Caco-2 (cell line): ENCODE measurements at regions not wholly inside any gene's neighbourhood (a gene's known extent, or its start where the extent isn't known, plus 50 kb on each side); places are given as distances from the start of the nearest gene placed in this dataset.

Experiments
- BruUV-seq: library from RNA; stranded (reverse); fragments of 400-500 nt; replicated peaks from 2 replicates; lab custom pipeline; 2021; lab: Mats Ljungman, UMichigan
- CTCF ChIA-PET: fragments of 300-600 bp; sonication (Branson Sonifier 250); formaldehyde crosslinking; loops from one replicate; lab custom pipeline; 2022; ENCODE audit warnings: antibody characterized with exemption; lab: Charles Lee
- POLR2A ChIA-PET: fragments of 300-600 bp; sonication (Branson Sonifier 250); formaldehyde crosslinking; loops from one replicate; lab custom pipeline; 2022; ENCODE audit warnings: antibody characterized with exemption; lab: Charles Lee
- DNase-seq, 2 experiments: peaks; one replicate each; pipeline versions ENCODE4 v3.0.0 to v3.0.0-alpha.2; 2020 to 2022
- H3K27me3 ChIP-seq: replicated peaks from 2 replicates; pipeline ENCODE4 v1.6.0; 2011; ENCODE audit warnings: low read length; ENCODE audit not compliant: control insufficient read depth, insufficient read depth
- H3K36me3 ChIP-seq: 2 replicates; pipeline ENCODE4 v1.5.1; 2011; ENCODE audit warnings: low read length; ENCODE audit not compliant: control insufficient read depth, insufficient read depth
- H3K4me1 ChIP-seq: fragments of 250-450 bp; sonication (Bioruptor Pico); 2 replicates; pipeline ENCODE4 v1.5.1; 2020; ENCODE audit warnings: mild to moderate bottlenecking
- H3K4me3 ChIP-seq: 2 replicates; pipeline ENCODE4 v1.5.1; 2011; ENCODE audit warnings: low read depth, mild to moderate bottlenecking, control low read depth, low read length
- H3K9me3 ChIP-seq: fragments of 250-450 bp; sonication (Bioruptor Pico); 2 replicates; pipeline ENCODE4 v1.5.1; 2020; ENCODE audit warnings: mild to moderate bottlenecking, moderate library complexity
- H3K27ac Mint-ChIP-seq: one replicate; pipeline ENCODE4 v1.8.0; 2022; ENCODE audit warnings: mixed read lengths; ENCODE audit not compliant: unreplicated experiment
- H3K27me3 Mint-ChIP-seq: one replicate; pipeline ENCODE4 v1.8.0; 2022; ENCODE audit warnings: mixed read lengths; ENCODE audit not compliant: insufficient read depth, unreplicated experiment
- H3K36me3 Mint-ChIP-seq: one replicate; pipeline ENCODE4 v1.8.0; 2022; ENCODE audit warnings: mild to moderate bottlenecking, mixed read lengths; ENCODE audit not compliant: insufficient read depth, unreplicated experiment
- H3K4me1 Mint-ChIP-seq: one replicate; pipeline ENCODE4 v1.8.0; 2022; ENCODE audit warnings: low read depth, mixed read lengths; ENCODE audit not compliant: unreplicated experiment
- H3K4me3 Mint-ChIP-seq: one replicate; pipeline ENCODE4 v1.8.0; 2022; ENCODE audit warnings: mild to moderate bottlenecking, moderate library complexity, mixed read lengths; ENCODE audit not compliant: unreplicated experiment
- H3K9me3 Mint-ChIP-seq: one replicate; pipeline ENCODE4 v1.8.0; 2022; ENCODE audit warnings: mixed read lengths; ENCODE audit not compliant: unreplicated experiment
- intact Hi-C: fragments of 100-400 bp; cut with micrococcal nuclease; formaldehyde crosslinking; loops from one replicate; pipeline ENCODE4 v1.10.0; 2022; ENCODE audit not compliant: unreplicated experiment
- TF ChIP-seq, protein P1 (sequence below), 2 experiments: fragments of 200-600 bp in 1 of 2; IDR thresholded peaks; 1 replicate in 1 of 2; 2 replicates in 1 of 2; pipeline versions ENCODE4 v1.5.1 to v1.8.0; 2011 to 2022; ENCODE audit warnings: antibody characterized with exemption in 1 of 2, control low read depth in 1 of 2, inconsistent platforms in 1 of 2, low read depth in 1 of 2, low read length in 1 of 2, mild to moderate bottlenecking in 1 of 2, moderate library complexity in 1 of 2; ENCODE audit not compliant: insufficient read depth in 1 of 2, severe bottlenecking in 1 of 2, unreplicated experiment in 1 of 2

DNA sequence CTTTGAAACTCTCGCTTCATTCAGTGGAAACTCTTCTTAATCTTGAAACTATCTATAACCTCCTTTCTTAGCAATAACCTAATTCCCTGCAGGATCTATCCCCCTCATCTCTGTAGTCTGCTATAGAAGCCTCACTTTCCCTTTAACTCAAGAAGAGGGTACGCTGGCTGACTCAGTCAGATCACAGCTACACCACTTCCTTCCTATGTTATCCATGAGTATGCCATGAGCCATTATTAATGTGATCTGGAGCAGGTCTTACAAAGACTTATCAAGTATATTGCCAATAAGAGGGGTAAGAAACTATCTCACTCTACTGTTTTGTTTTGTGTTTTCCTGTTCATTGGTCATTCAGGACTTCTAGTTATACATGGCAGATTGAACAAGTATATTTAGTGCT, 165.3 kb downstream of the PJA1 start:
- TF ChIP-seq, protein P1, sequence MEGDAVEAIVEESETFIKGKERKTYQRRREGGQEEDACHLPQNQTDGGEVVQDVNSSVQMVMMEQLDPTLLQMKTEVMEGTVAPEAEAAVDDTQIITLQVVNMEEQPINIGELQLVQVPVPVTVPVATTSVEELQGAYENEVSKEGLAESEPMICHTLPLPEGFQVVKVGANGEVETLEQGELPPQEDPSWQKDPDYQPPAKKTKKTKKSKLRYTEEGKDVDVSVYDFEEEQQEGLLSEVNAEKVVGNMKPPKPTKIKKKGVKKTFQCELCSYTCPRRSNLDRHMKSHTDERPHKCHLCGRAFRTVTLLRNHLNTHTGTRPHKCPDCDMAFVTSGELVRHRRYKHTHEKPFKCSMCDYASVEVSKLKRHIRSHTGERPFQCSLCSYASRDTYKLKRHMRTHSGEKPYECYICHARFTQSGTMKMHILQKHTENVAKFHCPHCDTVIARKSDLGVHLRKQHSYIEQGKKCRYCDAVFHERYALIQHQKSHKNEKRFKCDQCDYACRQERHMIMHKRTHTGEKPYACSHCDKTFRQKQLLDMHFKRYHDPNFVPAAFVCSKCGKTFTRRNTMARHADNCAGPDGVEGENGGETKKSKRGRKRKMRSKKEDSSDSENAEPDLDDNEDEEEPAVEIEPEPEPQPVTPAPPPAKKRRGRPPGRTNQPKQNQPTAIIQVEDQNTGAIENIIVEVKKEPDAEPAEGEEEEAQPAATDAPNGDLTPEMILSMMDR (IDR thresholded peaks at IDR 0.05; ENCODE audit: insufficient read depth in 1 of 2, low read depth in 1 of 2, low read length in 1 of 2, severe bottlenecking in 1 of 2, unreplicated experiment in 1 of 2): no peak
- Mint-ChIP-seq H3K27ac (no peak overlapping the region), H3K4me3 (no peak overlapping the region), H3K27me3 (peaks cover 6% of the 10 kb centered on the region), H3K4me1 (peaks cover 8% of the 10 kb centered on the region), H3K36me3 (no peaks in the 10 kb centered on the region), H3K9me3 (no peaks in the 10 kb centered on the region)
- no peak for DNase-seq
- H3K4me1 ChIP-seq: 0 out of 2 replicates have a peak, but pooled peaks cover 4% of the 10 kb centered on the region
- intact Hi-C loops: no loop called here
- BruUV-seq: no TSS peak
- H3K36me3 ChIP-seq: no peaks in the 10 kb centered on the region
- H3K4me3 ChIP-seq: no peak overlapping the region
- ChIA-PET POLR2A (no interaction called here), CTCF (no interaction called here)
- H3K9me3 ChIP-seq: no peaks in the 10 kb centered on the region
- H3K27me3 ChIP-seq: no peaks in the 10 kb centered on the region

GRCh38 chrX:68999356-68999755, 165.9 kb downstream of the PJA1 start:
- Histone ChIP-seq H3K4me1 (0 out of 2 replicates have a peak, but pooled peaks cover 4% of the 10 kb centered on the region), H3K9me3 (no peaks in the 10 kb centered on the region), H3K27me3 (no peaks in the 10 kb centered on the region), H3K36me3 (no peaks in the 10 kb centered on the region), H3K4me3 (no peak overlapping the region)
- DNase-seq: no peak
- H3K4me3 Mint-ChIP-seq: no peak overlapping the region
- no peaks in the 10 kb centered on the region for H3K36me3 Mint-ChIP-seq
- peaks cover 6% of the 10 kb centered on the region for H3K27me3 Mint-ChIP-seq
- H3K27ac Mint-ChIP-seq: no peak overlapping the region
- TF ChIP-seq, protein P1 (IDR thresholded peaks at IDR 0.05; ENCODE audit: insufficient read depth in 1 of 2, low read depth in 1 of 2, low read length in 1 of 2, severe bottlenecking in 1 of 2, unreplicated experiment in 1 of 2): no peak
- ChIA-PET CTCF (no interaction called here), POLR2A (no interaction called here)
- no peaks in the 10 kb centered on the region for H3K9me3 Mint-ChIP-seq
- BruUV-seq: no TSS peak
- peaks cover 8% of the 10 kb centered on the region for H3K4me1 Mint-ChIP-seq
- intact Hi-C loops: no loop called here

- Mint-ChIP-seq H3K9me3 (no peaks in the 10 kb centered on the region), H3K4me1 (peaks cover 8% of the 10 kb centered on the region), H3K27me3 (peaks cover 6% of the 10 kb centered on the region), H3K27ac (no peak overlapping the region), H3K4me3 (no peak overlapping the region), H3K36me3 (no peaks in the 10 kb centered on the region)
- no peaks in the 10 kb centered on the region for H3K27me3 ChIP-seq
- ChIA-PET CTCF (no interaction called here), POLR2A (no interaction called here)
- H3K9me3 ChIP-seq: no peaks in the 10 kb centered on the region
- no peaks in the 10 kb centered on the region for H3K36me3 ChIP-seq
- DNase-seq: no peak
- no TSS peak for BruUV-seq
- intact Hi-C loops: no loop called here
- TF ChIP-seq, protein P1 (IDR thresholded peaks at IDR 0.05; ENCODE audit: insufficient read depth in 1 of 2, low read depth in 1 of 2, low read length in 1 of 2, severe bottlenecking in 1 of 2, unreplicated experiment in 1 of 2): no peak
- no peak overlapping the region for H3K4me3 ChIP-seq
- H3K4me1 ChIP-seq: 0 out of 2 replicates have a peak, but pooled peaks cover 4% of the 10 kb centered on the region
These were observed 166.5 kb downstream of the PJA1 start for GRCh38 chrX:68998716-68999115.
